Raji (cell line): ENCODE measurements at regions not wholly inside any gene's neighbourhood (a gene's known extent, or its start where the extent isn't known, plus 50 kb on each side); places are given as distances from the start of the nearest gene placed in this dataset.

Experiments used
- POLR2A ChIP-seq: IDR thresholded peaks from 2 replicates; pipeline ENCODE4 v1.6.1; 2011; ENCODE audit warnings: low read depth, low read length, control low read depth; ENCODE audit not compliant: insufficient read depth

- no peak for TF ChIP-seq POLR2A
These were observed 337.6 kb upstream of the SLC10A2 start for GRCh38 chr13:103403814-103404213.

- TF ChIP-seq POLR2A: no peak
These were observed 337.0 kb upstream of the SLC10A2 start for GRCh38 chr13:103403148-103403740.

- no peak for TF ChIP-seq POLR2A
These were observed 328.9 kb upstream of the SLC10A2 start for GRCh38 chr13:103395139-103395538.

GRCh38 chr13:103394618-103395017 is 328.4 kb upstream of the SLC10A2 start:
- no peak for TF ChIP-seq POLR2A

- no peak for TF ChIP-seq POLR2A
These were observed 325.7 kb upstream of the SLC10A2 start for GRCh38 chr13:103391936-103392335.

DNA sequence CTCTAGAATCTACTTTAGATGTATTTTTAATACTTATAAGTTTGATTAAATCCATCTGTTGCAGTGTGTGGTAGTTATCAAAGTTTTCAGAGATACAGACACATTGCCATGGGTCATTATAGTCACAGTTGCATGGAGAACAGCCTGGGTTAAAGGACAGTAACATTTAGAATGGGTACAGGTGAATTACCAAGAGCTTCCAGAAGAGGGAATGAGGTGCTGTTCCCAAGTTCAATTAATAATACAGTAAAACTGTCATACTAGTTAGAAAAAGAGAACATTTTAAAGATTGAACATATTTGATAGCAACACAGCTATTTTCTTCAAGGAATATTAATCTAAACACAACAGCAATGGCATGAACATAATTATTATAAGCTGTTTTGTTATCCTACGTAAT is 322.6 kb upstream of the SLC10A2 start:
- TF ChIP-seq POLR2A: no peak

DNA sequence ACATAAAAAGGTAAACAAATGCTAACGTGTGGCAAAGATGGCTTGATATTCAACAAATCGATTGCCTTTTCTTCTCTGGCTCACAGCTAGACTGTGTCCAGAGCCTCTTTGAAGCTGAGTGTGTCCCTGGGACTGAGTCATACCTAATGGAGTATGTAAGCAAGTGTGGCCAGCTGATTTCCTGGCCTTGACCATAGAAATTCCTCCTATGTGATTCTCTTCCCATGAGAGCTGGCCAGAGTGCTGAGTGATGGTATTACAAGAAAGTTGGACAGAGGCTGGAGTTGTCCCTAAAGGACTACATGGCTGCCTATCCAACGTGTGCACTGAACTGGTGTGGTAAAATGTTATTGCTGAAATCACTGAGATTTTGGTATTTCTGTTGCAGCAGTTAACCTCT is 320.1 kb upstream of the SLC10A2 start:
- TF ChIP-seq POLR2A: no peak

GRCh38 chr13:103373916-103374315 is 307.7 kb upstream of the SLC10A2 start:
- TF ChIP-seq POLR2A: no peak

DNA sequence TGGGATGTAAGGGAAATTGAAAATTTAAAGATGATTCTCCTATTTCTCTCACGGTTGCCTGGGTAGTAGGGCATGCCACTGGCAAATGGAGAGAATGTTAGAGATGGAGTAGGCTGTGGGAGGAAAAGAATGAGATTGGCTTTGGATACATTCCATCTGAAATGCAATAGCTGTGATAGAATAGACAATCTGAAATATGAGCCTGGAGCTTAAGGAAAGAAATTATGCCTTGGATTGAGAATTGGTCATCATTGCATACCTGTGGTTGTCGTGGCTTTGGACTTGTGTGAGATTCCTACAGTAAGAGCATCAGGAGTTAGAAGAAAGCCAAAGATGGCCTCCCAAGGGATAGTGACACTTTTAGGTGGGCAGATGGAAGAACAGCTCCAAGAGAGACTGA is 305.1 kb upstream of the SLC10A2 start:
- no peak for TF ChIP-seq POLR2A

GRCh38 chr13:103370790-103371189 is 304.6 kb upstream of the SLC10A2 start:
- no peak for TF ChIP-seq POLR2A

DNA sequence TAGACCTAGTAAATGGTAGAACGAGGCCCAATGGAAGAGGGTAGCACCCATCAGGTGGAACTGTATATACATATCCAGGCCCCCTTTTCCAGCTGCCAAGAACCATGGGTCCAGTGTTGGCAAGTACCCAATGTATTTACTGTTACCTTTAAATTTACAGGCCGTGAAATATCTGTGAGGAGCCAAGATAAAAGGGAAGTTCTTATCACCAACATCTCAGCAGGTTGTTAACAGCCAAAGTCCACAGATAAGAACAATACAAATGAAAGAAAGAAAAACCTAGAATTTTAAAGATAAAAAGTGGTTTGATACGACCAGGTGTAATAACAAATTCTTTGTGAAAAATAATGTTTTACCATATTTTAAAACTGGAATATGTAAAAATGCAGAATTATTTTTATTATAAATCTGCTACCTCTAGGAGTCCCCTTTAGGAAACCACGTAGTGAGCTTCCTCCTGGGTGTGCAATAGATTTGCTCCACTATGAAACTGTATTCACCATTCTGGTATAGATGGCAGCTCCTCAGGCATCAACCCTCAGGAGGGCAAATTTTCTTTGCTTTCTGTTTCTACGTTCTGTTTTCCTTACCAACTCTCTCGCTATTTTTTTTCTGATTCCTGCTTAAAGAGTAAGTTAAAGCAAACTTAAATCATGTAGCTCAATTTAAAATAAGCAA is 292.2 kb upstream of the SLC10A2 start:
- no peak for TF ChIP-seq POLR2A

DNA sequence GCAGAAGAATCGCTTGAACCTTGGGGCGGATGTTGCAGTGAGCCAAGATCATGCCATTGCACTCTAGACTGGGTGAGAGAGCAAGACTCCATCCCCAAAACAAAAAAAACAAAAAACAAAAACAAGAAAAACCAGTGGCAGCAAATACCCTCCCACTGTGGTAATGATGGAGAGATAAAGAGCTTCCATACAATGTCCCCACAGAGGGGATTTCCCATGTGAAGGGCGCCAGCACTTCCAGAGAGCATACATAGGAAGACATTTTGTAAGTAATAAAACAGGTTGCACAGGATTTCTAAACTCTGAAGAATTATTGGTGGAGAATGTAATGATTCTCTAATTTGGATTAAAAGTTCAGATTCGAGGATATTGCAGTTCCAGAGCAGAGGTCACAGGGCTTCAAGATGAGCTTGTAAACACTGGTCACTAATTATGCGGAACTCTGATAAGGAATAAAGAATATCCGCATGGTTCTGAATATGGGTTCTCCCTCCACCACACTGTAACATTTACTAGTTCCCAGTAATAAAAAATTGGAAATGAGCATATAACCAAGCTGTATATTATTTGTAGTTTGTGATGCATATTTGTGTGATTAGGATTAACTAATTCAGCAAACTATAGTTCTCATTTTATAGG is 290.1 kb upstream of the SLC10A2 start:
- no peak for TF ChIP-seq POLR2A

DNA sequence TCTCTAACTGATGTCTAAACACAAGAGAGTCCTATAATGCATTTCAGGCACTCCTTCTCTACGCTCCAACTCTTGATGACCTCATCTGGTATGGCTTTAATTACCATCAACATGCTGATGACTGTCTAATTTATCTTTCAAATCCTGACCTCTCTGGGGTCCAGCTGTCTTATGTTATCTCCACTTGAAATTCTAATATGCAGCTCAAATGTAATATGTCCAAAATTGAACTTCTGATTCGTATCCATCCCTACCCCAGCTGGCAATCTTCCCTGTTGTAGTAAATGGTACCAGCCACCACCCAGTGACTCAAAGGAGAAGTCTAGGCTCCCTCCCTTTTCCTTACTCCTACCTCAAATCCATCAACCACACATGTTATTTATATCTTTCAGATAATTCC is 288.0 kb upstream of the SLC10A2 start:
- TF ChIP-seq POLR2A: no peak

DNA sequence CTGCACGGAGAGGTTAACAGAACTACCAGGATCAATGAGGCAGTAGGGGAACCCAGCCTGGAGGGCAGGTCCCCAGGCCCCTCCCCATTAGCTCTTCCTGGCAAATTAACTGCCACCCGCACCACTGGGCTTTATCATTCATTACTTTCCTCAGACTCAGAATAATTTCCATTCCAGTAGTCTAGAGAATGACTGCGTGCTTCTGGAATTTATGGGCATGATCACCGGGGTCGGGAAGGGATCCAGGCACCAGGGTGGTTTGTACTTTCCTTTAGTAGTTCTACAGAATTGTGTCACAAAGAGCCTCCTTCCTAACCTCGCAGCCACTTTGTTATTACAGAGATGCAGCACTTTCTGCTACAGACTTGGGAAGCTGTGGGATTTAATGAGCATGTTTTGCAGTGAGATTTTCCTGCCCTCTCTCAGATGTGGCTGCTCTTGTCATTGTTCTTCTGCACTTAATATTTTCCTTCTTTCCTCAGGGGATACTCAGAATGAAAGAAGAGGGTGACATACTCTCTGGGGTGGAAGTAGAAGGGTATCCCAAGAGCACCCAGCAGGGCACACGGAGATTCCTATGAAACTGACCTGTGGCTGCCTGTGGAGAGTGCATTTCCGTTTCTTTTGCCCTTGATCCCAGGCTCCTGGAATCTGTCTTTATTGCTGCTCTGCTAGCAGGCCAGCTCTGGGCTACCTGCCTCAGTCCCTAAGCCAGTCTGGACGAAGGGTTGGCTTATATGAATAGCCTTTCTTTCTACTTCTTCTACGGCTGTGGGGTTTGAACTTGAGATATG is 285.0 kb upstream of the SLC10A2 start:
- no peak for TF ChIP-seq POLR2A

GRCh38 chr13:103350147-103350546 is 283.9 kb upstream of the SLC10A2 start:
- no peak for TF ChIP-seq POLR2A

DNA sequence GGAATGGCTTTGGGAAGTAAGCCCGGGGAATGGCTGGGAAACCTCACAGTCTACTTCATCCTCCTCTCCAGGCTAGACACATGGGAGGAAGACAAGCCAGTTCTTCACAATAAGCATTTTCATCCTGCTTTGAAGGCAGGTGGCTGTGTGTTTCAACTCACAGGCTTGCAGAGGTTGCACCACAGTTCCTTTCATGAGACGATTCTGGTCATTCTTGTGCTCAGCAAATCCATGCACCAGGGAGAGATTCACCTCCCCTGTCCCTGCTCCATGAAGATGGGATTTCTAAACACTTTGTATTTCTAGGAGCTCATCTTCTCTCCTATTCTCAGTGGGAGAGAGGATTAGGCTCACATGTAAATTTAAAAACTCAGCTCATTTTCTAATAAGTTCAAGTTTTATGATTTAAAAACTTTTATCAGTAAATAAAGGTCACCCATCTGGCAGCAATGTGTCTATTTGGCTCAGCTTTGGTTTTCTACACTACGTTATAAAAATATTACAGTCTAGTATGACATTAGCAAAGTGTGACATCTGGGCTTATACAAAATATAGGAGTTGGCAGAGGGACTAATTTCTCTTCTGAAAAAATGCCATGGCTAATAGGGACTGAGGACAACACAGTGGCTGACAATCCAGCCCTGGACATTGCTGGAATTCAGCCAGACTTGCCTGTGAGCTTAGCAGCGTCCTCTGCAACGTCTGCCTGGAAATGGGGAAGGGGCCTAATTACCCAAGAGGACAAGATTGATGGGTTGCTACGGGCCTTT is 283.2 kb upstream of the SLC10A2 start:
- no peak for TF ChIP-seq POLR2A

DNA sequence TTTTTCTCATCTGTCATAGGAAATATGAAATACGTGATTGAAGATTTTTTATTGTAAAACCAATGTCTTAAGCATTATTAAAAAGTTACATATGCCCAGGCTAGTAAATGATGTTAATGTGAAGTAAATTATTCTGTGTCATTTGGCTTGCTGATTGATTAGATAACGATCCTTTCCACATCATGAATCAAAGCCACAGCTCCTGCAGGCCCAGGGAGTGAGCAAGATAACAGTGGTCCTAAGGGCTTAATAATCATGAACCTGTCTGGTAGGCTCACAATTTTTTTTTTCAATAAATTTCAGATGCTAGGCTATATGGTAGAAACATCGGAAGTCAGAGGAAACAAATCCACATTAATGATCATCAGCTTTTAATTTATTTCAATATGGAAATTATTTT is 269.0 kb upstream of the SLC10A2 start:
- no peak for TF ChIP-seq POLR2A
